ENCODE measurements at regions not wholly inside any gene's neighbourhood (a gene's known extent, or its start where the extent isn't known, plus 50 kb on each side); places are given as distances from the start of the nearest gene placed in this dataset.
A peak's percentile ranks its signal among the peaks of the same experiment; 100 is the strongest.

GRCh38 chr13:40189898-40190630 lies 476.4 kb downstream of the FOXO1 start:
- TF ChIP-seq EZH2 (IDR thresholded peaks at IDR 0.05) (no peak), EZH2phosphoT487 (IDR thresholded peaks at IDR 0.05) (no peak), CTCF (IDR thresholded peaks at IDR 0.05) (no peak)
- Histone ChIP-seq H3K4me2 (peak overlapping the region; percentile 50), H3K79me2 (ENCODE audit: low read depth) (no peaks in the 10 kb centered on the region), H3K9me3 (ENCODE audit: low read depth) (no peaks in the 10 kb centered on the region), H3K36me3 (no peaks in the 10 kb centered on the region), H3K4me1 (peaks cover 37% of the 10 kb centered on the region), H3K27me3 (no peaks in the 10 kb centered on the region), H4K20me1 (ENCODE audit: low read depth) (no peaks in the 10 kb centered on the region), H3K4me3 (no peak overlapping the region), H3K9ac (no peak overlapping the region), H2AFZ (replicated peaks) (peak overlapping the region; percentile 23), H3K27ac (peak overlapping the region; percentile 76), H3F3A (ENCODE audit: low read depth) (peaks cover 19% of the 10 kb centered on the region)
- Mint-ChIP-seq H3K27me3 (ENCODE audit: insufficient read depth, low read depth) (peaks cover 6% of the 10 kb centered on the region), H3K9me3 (no peaks in the 10 kb centered on the region), H3K4me3 (no peak overlapping the region), H3K27ac (peak overlapping the region; percentile 87), H3K36me3 (peaks cover 1% of the 10 kb centered on the region), H3K4me1 (peaks cover 50% of the 10 kb centered on the region)
- DNase-seq (ENCODE audit: low spot score) = peak; percentile 75

GRCh38 chr13:40190641-40191100 lies 475.8 kb downstream of the FOXO1 start:
- Histone ChIP-seq H3K9me3 (ENCODE audit: low read depth) (no peaks in the 10 kb centered on the region), H4K20me1 (ENCODE audit: low read depth) (no peaks in the 10 kb centered on the region), H2AFZ (replicated peaks) (peak overlapping the region; percentile 23), H3K36me3 (no peaks in the 10 kb centered on the region), H3K79me2 (ENCODE audit: low read depth) (no peaks in the 10 kb centered on the region), H3K4me2 (peak overlapping the region; percentile 50), H3F3A (ENCODE audit: low read depth) (peaks cover 19% of the 10 kb centered on the region), H3K9ac (no peak overlapping the region), H3K27me3 (no peaks in the 10 kb centered on the region), H3K4me1 (peaks cover 37% of the 10 kb centered on the region), H3K4me3 (no peak overlapping the region), H3K27ac (peak overlapping the region; percentile 76)
- Mint-ChIP-seq H3K4me1 (peaks cover 50% of the 10 kb centered on the region), H3K27ac (peak overlapping the region; percentile 87), H3K27me3 (ENCODE audit: insufficient read depth, low read depth) (peaks cover 6% of the 10 kb centered on the region), H3K9me3 (no peaks in the 10 kb centered on the region), H3K4me3 (no peak overlapping the region), H3K36me3 (peaks cover 1% of the 10 kb centered on the region)
- DNase-seq (ENCODE audit: low spot score) = peak; percentile 75
- TF ChIP-seq EZH2 (IDR thresholded peaks at IDR 0.05) (no peak), EZH2phosphoT487 (IDR thresholded peaks at IDR 0.05) (no peak), CTCF (IDR thresholded peaks at IDR 0.05) (no peak)

GRCh38 chr13:40191186-40191980 lies 475.1 kb downstream of the FOXO1 start:
- no peak for TF ChIP-seq EZH2phosphoT487 (IDR thresholded peaks at IDR 0.05)
- TF ChIP-seq CTCF (IDR thresholded peaks at IDR 0.05) = no peak
- TF ChIP-seq EZH2 (IDR thresholded peaks at IDR 0.05) = no peak
- H3K36me3 Mint-ChIP-seq = peaks cover 1% of the 10 kb centered on the region
- H3K9me3 ChIP-seq (ENCODE audit: low read depth) = no peaks in the 10 kb centered on the region
- no peak overlapping the region for H2AFZ ChIP-seq (replicated peaks)
- H3K4me1 Mint-ChIP-seq = peaks cover 51% of the 10 kb centered on the region
- H3F3A ChIP-seq (ENCODE audit: low read depth) = peaks cover 19% of the 10 kb centered on the region
- H3K9me3 Mint-ChIP-seq = no peaks in the 10 kb centered on the region
- no peak overlapping the region for H3K27ac Mint-ChIP-seq
- no peak for DNase-seq (ENCODE audit: low spot score)
- no peaks in the 10 kb centered on the region for H3K36me3 ChIP-seq
- H3K4me2 ChIP-seq = peak overlapping the region; percentile 50
- peak overlapping the region; percentile 76 for H3K27ac ChIP-seq
- no peaks in the 10 kb centered on the region for H3K79me2 ChIP-seq (ENCODE audit: low read depth)
- peaks cover 6% of the 10 kb centered on the region for H3K27me3 Mint-ChIP-seq (ENCODE audit: insufficient read depth, low read depth)
- no peak overlapping the region for H3K4me3 ChIP-seq
- no peak overlapping the region for H3K9ac ChIP-seq
- H4K20me1 ChIP-seq (ENCODE audit: low read depth) = no peaks in the 10 kb centered on the region
- peaks cover 37% of the 10 kb centered on the region for H3K4me1 ChIP-seq
- no peak overlapping the region for H3K4me3 Mint-ChIP-seq
- H3K27me3 ChIP-seq = no peaks in the 10 kb centered on the region
